ENCODE measurements at regions not wholly inside any gene's neighbourhood (a gene's known extent, or its start where the extent isn't known, plus 50 kb on each side); places are given as distances from the start of the nearest gene placed in this dataset.

DNA sequence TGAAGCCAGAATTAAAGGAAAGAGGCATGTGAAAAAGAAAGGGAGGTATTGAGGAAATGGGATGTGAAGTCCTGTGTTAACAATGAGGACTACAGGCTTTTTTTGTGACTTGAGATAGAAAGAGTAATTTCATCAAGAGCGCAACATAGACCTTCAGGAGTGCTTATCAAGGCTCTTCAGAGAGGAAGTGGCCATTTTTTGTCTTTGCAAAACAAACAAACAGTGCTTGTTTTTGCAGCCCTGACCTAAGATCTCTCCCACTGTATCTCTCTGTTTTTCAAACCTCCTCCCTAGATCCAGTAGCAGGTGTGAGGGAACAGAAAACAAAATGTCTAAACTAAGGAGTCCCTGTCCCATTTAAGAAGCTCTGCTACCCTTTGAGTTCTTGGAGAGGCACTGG is 710.3 kb upstream of the MARCKS start:
- Histone ChIP-seq H3F3A (replicated peaks; ENCODE audit: low read depth) (no peaks in the 10 kb centered on the region), H3K27ac (ENCODE audit: low read depth) (no peak overlapping the region), H3K27me3 (ENCODE audit: insufficient read depth) (no peaks in the 10 kb centered on the region), H3K4me3 (no peak overlapping the region), H3K9me2 (ENCODE audit: insufficient read depth) (0 out of 2 replicates have a peak, but pooled peaks cover 5% of the 10 kb centered on the region), H3K79me2 (replicated peaks; ENCODE audit: insufficient read depth) (no peaks in the 10 kb centered on the region), H3K4me1 (ENCODE audit: insufficient read depth) (no peaks in the 10 kb centered on the region), H3K4me2 (no peak overlapping the region), H3K36me3 (ENCODE audit: insufficient read depth) (no peaks in the 10 kb centered on the region), H4K20me1 (replicated peaks; ENCODE audit: insufficient read depth) (no peaks in the 10 kb centered on the region), H2AFZ (peak overlapping the region; percentile 4; the same call in 1 of the 2 replicates)
- no peaks in the 10 kb centered on the region for H3K4me1 Mint-ChIP-seq
- no peak overlapping the region for H3K4me3 Mint-ChIP-seq
- no peaks in the 10 kb centered on the region for H3K27me3 Mint-ChIP-seq (ENCODE audit: insufficient read depth, low read depth, poor library complexity)
- no peaks in the 10 kb centered on the region for H3K36me3 Mint-ChIP-seq (ENCODE audit: low read depth)
- no peak for DNase-seq (ENCODE audit: low spot score)
- TF ChIP-seq NANOG (IDR thresholded peaks at IDR 0.05; ENCODE audit: borderline replicate concordance) (no peak), ZNF114 (CRISPR knock-in tag; IDR thresholded peaks at IDR 0.05) (no peak), ZNF331 (CRISPR knock-in tag; IDR thresholded peaks at IDR 0.05; ENCODE audit: low read depth) (no peak), POLR2AphosphoS5 (IDR thresholded peaks at IDR 0.05; ENCODE audit: low read depth) (no peak), EZH2phosphoT487 (IDR thresholded peaks at IDR 0.05; ENCODE audit: unreplicated experiment) (no peak), ZNF462 (CRISPR knock-in tag; IDR thresholded peaks at IDR 0.05) (no peak), EZH2 (IDR thresholded peaks at IDR 0.05; ENCODE audit: low read depth, unreplicated experiment) (no peak)
- TF ChIP-seq, protein P1, sequence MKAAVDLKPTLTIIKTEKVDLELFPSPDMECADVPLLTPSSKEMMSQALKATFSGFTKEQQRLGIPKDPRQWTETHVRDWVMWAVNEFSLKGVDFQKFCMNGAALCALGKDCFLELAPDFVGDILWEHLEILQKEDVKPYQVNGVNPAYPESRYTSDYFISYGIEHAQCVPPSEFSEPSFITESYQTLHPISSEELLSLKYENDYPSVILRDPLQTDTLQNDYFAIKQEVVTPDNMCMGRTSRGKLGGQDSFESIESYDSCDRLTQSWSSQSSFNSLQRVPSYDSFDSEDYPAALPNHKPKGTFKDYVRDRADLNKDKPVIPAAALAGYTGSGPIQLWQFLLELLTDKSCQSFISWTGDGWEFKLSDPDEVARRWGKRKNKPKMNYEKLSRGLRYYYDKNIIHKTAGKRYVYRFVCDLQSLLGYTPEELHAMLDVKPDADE (IDR thresholded peaks at IDR 0.05), result no peak
- TF ChIP-seq, protein P2, sequence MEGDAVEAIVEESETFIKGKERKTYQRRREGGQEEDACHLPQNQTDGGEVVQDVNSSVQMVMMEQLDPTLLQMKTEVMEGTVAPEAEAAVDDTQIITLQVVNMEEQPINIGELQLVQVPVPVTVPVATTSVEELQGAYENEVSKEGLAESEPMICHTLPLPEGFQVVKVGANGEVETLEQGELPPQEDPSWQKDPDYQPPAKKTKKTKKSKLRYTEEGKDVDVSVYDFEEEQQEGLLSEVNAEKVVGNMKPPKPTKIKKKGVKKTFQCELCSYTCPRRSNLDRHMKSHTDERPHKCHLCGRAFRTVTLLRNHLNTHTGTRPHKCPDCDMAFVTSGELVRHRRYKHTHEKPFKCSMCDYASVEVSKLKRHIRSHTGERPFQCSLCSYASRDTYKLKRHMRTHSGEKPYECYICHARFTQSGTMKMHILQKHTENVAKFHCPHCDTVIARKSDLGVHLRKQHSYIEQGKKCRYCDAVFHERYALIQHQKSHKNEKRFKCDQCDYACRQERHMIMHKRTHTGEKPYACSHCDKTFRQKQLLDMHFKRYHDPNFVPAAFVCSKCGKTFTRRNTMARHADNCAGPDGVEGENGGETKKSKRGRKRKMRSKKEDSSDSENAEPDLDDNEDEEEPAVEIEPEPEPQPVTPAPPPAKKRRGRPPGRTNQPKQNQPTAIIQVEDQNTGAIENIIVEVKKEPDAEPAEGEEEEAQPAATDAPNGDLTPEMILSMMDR (conservative IDR thresholded peaks at IDR 0.05; ENCODE audit: low read depth in 2 of 2), result no peak
- H3K27ac Mint-ChIP-seq, result no peak overlapping the region
- peaks cover 3% of the 10 kb centered on the region; the same call in 1 of the 3 replicates for H3K9me3 Mint-ChIP-seq
- ATAC-seq, result no peak
